ENCODE measurements at regions not wholly inside any gene's neighbourhood (a gene's known extent, or its start where the extent isn't known, plus 50 kb on each side); places are given as distances from the start of the nearest gene placed in this dataset.
A peak's percentile ranks its signal among the peaks of the same experiment; 100 is the strongest.

DNA sequence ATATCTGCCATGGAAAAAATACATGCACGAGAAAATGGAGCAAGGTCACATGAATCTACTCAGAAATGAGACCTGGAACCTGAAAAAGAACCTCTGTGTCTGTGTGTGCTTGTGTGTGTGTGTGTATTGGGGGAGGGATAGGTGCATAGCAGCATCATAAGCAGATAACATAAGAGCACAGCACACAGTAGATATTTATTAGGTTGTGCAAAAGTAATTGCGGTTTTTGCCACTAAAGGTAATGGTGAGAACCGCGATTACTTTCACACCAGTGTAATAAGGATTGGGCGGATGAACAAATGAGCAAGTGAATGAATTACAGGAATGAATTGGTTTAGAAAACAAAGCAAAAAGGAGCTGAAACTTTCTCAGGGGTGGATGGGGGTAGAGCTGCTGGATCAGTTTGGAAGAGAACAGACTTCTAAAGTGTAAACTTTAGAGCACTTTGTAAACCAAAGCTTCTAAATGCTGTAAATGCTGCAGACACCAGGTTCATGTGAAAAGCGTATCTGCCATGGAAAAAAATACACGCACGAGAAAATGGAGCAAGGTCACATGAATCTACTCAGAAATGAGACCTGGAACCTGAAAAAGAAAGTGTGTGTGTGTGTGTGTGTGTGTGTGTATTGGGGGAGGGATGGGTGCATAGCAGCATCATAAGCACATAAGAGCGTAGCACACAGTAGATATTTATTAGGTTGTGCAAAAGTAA lies 156.9 kb downstream of the TOMM20 start:
- 83 to 89% methylated on average over 9 of the region's 9 CpGs for WGBS, 2 donors
- no peak for DNase-seq (ENCODE audit: low spot score in 2 of 2)
- intact Hi-C loops (cut with DNase I; ENCODE audit: low total_unique reads) = no loop called here
- no peak for TF ChIP-seq POLR2A (IDR thresholded peaks at IDR 0.05)
- TF ChIP-seq, protein P1, sequence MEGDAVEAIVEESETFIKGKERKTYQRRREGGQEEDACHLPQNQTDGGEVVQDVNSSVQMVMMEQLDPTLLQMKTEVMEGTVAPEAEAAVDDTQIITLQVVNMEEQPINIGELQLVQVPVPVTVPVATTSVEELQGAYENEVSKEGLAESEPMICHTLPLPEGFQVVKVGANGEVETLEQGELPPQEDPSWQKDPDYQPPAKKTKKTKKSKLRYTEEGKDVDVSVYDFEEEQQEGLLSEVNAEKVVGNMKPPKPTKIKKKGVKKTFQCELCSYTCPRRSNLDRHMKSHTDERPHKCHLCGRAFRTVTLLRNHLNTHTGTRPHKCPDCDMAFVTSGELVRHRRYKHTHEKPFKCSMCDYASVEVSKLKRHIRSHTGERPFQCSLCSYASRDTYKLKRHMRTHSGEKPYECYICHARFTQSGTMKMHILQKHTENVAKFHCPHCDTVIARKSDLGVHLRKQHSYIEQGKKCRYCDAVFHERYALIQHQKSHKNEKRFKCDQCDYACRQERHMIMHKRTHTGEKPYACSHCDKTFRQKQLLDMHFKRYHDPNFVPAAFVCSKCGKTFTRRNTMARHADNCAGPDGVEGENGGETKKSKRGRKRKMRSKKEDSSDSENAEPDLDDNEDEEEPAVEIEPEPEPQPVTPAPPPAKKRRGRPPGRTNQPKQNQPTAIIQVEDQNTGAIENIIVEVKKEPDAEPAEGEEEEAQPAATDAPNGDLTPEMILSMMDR (IDR thresholded peaks at IDR 0.05) = no peak
- no peak overlapping the region for H3K4me3 ChIP-seq (ENCODE audit: low read depth, poor library complexity, severe bottlenecking)

- intact Hi-C loops (cut with DNase I; ENCODE audit: low total_unique reads) = no loop called here
- TF ChIP-seq, protein P1 (IDR thresholded peaks at IDR 0.05) = no peak
- TF ChIP-seq POLR2A (IDR thresholded peaks at IDR 0.05) = no peak
- H3K4me3 ChIP-seq (ENCODE audit: low read depth, poor library complexity, severe bottlenecking) = no peak overlapping the region
- peak; percentile 66 to 94 for DNase-seq (ENCODE audit: low spot score in 2 of 2)
- WGBS, 2 donors = 14 to 24% methylated on average over 12 of the region's 12 CpGs
Measured at GRCh38 chr1:234970731-234971476, 157.7 kb downstream of the TOMM20 start.

DNA sequence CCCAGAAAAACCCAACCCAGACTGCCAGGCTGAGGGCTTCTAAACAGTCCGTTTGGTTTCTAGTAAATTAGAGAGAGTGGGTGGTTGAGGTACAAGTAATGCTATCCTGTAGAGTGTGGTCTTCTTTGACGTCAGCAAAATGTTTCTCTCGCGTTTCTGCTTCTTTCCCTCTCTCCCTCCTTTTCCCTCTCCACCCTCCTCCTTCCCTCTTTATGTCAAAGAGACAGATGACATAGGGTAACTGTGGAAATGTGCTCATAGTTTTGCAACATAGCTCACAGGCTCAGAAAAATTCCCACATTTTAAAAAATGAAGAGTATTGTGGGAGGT lies 158.3 kb downstream of the TOMM20 start:
- WGBS, 2 donors = 15 to 21% methylated on average over 4 of the region's 4 CpGs
- no peak overlapping the region for H3K4me3 ChIP-seq (ENCODE audit: low read depth, poor library complexity, severe bottlenecking)
- intact Hi-C loops (cut with DNase I; ENCODE audit: low total_unique reads) = no loop called here
- TF ChIP-seq, protein P1 (IDR thresholded peaks at IDR 0.05) = no peak
- no peak for TF ChIP-seq POLR2A (IDR thresholded peaks at IDR 0.05)
- no peak for DNase-seq (ENCODE audit: low spot score in 2 of 2)

DNA sequence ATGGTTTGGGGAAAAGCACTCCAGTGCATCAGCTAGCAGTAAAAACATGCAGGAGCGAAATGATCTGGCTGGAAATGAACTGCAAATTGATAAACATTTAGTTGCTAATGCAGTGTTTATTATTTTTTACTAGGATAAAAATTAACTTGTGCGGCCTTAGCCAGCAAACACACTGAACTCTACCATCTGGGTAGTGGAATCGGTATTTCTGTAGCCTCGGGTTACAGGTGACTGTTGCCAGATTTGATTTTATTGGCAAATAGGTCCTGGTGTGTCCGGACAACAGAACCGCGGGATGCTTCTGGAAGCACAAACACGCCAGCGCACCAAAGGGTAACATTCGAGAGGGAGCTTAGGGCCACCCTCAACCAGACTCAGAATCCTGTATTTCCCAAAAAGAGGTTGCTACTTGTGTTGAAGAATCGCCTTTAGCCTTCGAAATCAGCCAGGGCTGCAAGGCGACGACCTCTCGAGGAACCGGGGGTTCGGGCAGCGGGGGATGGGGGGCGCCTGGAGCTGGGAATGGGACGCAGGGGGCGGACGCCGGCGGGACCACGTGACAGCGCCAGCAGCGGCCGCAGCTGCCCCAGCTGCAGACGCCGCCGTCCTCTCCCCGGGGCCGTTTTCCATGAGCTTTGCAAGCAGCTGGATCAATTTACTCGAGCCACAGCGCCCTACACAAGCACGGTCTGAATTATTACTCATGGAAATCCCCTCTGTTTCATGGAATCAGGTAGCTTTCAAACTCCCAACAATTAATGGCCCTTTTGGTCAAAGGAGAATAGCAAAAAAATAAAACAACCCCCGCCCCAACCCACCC lies 158.8 kb downstream of the TOMM20 start:
- DNase-seq (ENCODE audit: low spot score in 2 of 2) = peak in 1 of 2 donors; percentile 92
- H3K4me3 ChIP-seq (ENCODE audit: low read depth, poor library complexity, severe bottlenecking) = no peak overlapping the region
- WGBS, 2 donors = 6 to 9% methylated on average over 29 to 37 of the region's 37 CpGs
- intact Hi-C loops (cut with DNase I; ENCODE audit: low total_unique reads) = no loop called here
- TF ChIP-seq, protein P1 (IDR thresholded peaks at IDR 0.05) = no peak
- no peak for TF ChIP-seq POLR2A (IDR thresholded peaks at IDR 0.05)

DNA sequence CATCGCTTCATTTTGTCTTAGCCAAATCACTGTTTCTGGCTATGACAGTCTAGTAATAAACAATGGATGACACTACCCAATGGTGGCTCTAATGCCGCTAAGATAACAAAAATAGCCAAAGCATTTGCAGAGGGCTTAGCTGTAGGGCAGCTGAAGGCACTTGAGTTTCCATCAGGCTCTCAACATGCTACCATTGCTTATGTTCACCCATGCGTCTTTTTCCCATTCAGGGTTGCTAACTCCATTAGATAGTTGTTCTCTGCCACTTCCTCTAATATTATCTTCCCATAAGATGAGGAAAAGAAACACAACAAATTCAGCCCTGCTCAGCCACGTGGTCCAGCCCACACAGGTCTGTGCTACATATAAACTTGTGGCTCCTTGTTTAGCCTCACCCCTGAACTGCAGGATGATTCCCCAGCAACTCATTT lies 159.6 kb downstream of the TOMM20 start:
- TF ChIP-seq, protein P1 (IDR thresholded peaks at IDR 0.05) = no peak
- TF ChIP-seq POLR2A (IDR thresholded peaks at IDR 0.05) = no peak
- peak in 1 of 2 donors; percentile 68 for DNase-seq (ENCODE audit: low spot score in 2 of 2)
- intact Hi-C loops (cut with DNase I; ENCODE audit: low total_unique reads) = no loop called here
- no peak overlapping the region for H3K4me3 ChIP-seq (ENCODE audit: low read depth, poor library complexity, severe bottlenecking)
- 68 to 74% methylated on average over 4 of the region's 4 CpGs for WGBS, 2 donors
